OCI-LY1 (cell line): ENCODE measurements at regions not wholly inside any gene's neighbourhood (a gene's known extent, or its start where the extent isn't known, plus 50 kb on each side); places are given as distances from the start of the nearest gene placed in this dataset.

ENCODE experiments used
- EZH2 ChIP-seq: fragments of 200-600 bp; sonication (generic), shearing (Covaris generic); IDR thresholded peaks from 2 replicates; pipeline ENCODE4 v1.8.0; 2017; ENCODE audit warnings: borderline replicate concordance, mixed run types, mild to moderate bottlenecking, antibody characterized with exemption, low read length, moderate library complexity, mixed read lengths
- TF ChIP-seq, protein P1 (sequence below): fragments of 200-600 bp; sonication (generic), shearing (Covaris generic); IDR thresholded peaks from 2 replicates; pipeline ENCODE4 v1.5.1; 2017; ENCODE audit warnings: mild to moderate bottlenecking, antibody characterized with exemption, low read length, moderate library complexity, mixed read lengths

DNA sequence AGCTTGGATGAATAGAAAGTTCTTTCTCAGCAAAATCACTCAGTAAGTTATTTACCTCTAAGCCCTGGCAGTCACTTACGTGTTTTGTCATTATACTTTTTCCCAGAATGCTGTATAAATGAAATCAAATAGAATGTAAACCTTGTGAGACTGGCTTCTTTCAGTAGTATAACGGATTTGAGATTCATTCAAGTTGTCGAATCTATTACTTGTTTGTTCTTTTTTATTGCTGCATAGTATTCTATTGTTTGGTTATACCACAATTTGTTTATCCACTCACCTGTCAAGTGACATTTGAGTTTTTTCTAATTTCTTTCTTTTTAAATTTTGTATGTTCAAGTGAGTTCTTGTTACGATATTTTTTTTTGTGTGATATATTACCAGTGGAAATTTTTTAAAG, 381.6 kb downstream of the EDEM1 start:
- TF ChIP-seq, protein P1, sequence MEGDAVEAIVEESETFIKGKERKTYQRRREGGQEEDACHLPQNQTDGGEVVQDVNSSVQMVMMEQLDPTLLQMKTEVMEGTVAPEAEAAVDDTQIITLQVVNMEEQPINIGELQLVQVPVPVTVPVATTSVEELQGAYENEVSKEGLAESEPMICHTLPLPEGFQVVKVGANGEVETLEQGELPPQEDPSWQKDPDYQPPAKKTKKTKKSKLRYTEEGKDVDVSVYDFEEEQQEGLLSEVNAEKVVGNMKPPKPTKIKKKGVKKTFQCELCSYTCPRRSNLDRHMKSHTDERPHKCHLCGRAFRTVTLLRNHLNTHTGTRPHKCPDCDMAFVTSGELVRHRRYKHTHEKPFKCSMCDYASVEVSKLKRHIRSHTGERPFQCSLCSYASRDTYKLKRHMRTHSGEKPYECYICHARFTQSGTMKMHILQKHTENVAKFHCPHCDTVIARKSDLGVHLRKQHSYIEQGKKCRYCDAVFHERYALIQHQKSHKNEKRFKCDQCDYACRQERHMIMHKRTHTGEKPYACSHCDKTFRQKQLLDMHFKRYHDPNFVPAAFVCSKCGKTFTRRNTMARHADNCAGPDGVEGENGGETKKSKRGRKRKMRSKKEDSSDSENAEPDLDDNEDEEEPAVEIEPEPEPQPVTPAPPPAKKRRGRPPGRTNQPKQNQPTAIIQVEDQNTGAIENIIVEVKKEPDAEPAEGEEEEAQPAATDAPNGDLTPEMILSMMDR, result no peak
- TF ChIP-seq EZH2, result no peak
